Spinal cord (tissue), 9 donors: ENCODE measurements at regions not wholly inside any gene's neighbourhood (a gene's known extent, or its start where the extent isn't known, plus 50 kb on each side); places are given as distances from the start of the nearest gene placed in this dataset.

Experiments used
- DNase-seq, 6 donors: peaks; one replicate each; pipeline versions ENCODE4 v3.0.0 to v3.0.0-alpha.2; 2013 to 2015; ENCODE audit warnings: low spot score in 6 of 6, low read depth in 4 of 6
- H3K27ac ChIP-seq: one replicate; pipeline ENCODE4 v1.5.1; 2013; ENCODE audit warnings: low read depth, low read length, control low read depth
- H3K27me3 ChIP-seq: one replicate; pipeline ENCODE4 v1.6.1; 2013; ENCODE audit warnings: low read length; ENCODE audit not compliant: control insufficient read depth, insufficient read depth
- H3K36me3 ChIP-seq: one replicate; pipeline ENCODE4 v1.6.1; 2013; ENCODE audit warnings: low read length; ENCODE audit not compliant: control insufficient read depth, insufficient read depth
- H3K4me1 ChIP-seq: one replicate; pipeline ENCODE4 v1.6.1; 2013; ENCODE audit warnings: low read length; ENCODE audit not compliant: control insufficient read depth, insufficient read depth
- H3K4me3 ChIP-seq: one replicate; pipeline ENCODE4 v1.5.1; 2013; ENCODE audit warnings: low read depth, low read length, control low read depth
- H3K9me3 ChIP-seq: one replicate; pipeline ENCODE4 v1.6.1; 2013; ENCODE audit warnings: low read length; ENCODE audit not compliant: control insufficient read depth, insufficient read depth
- WGBS: methylation state at CpG from one replicate; pipeline ENCODE4 v1.1.5; 2013; ENCODE audit warnings: missing lambda C conversion rate; ENCODE audit not compliant: insufficient coverage; 5-methylcytosine and 5-hydroxymethylcytosine counted together
- donor health status: healthy.

DNA sequence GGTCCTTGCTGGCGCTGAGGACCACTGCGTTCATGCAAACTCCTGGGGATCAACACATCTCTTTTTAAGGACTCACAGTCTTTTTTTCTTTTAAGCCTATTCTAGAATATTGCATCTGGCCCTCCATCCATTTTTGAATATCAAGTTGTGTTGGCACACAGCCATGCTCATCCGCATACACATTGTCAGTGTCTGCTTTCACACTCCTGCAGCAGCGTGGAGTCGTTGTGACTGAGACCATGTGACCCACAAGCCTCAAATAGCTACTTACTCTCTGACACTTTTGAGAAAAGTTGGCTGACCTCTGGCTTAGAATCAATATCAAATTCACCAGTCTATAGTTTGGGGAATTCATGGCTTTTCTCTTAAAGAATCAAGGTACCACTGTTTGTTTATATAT is 191.8 kb upstream of the S100G start:
- Histone ChIP-seq H3K4me3 (no peak overlapping the region), H3K4me1 (no peaks in the 10 kb centered on the region), H3K9me3 (no peaks in the 10 kb centered on the region), H3K36me3 (no peaks in the 10 kb centered on the region), H3K27ac (no peak overlapping the region), H3K27me3 (peaks cover 22% of the 10 kb centered on the region)
- no peak for DNase-seq
- 60% methylated on average over 2 of the region's 5 CpGs for WGBS

DNA sequence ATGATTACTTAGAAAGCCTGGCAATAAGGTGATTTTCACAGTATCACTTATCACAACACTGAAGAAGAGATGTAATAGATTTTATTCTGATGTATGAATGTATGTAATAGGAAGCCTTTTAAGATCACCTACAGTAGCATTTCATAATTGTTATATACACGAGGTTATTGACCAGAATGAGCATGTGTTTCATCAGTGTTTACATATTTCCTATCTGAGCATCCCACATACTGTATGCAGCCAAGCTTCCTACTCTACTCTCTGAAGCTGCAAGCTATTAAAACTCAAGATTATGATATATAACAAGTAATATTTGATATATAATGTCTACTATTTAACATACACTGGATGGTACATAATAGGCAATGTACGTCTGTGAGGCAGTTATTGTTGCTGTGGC is 190.9 kb upstream of the S100G start:
- Histone ChIP-seq H3K27me3 (peaks cover 24% of the 10 kb centered on the region), H3K4me1 (no peaks in the 10 kb centered on the region), H3K36me3 (no peaks in the 10 kb centered on the region), H3K4me3 (no peak overlapping the region), H3K9me3 (no peaks in the 10 kb centered on the region), H3K27ac (no peak overlapping the region)
- no peak for DNase-seq
- WGBS = no CpG with 5 or more reads among the region's 2 CpGs

DNA sequence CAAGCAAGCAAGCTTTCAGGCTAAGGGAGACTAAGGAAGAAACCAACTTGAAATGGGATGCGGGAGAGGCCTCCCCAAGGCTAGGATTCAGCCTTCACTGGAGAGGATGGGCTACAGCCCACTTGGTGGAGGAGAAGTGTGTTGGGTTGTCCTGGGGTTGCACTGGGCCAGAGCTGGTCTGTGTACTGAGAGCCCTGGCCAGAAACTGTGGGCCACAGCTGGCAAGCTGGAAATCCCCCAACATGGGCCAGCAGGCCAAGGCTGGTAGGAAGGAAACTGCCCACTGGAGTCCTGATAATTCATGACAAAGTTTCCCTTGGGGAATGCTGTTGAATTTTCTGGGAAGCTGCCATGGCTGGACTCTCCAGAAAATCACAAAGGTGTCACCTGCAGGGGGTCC is 188.0 kb upstream of the S100G start:
- no peak for DNase-seq
- no peak overlapping the region for H3K27ac ChIP-seq
- no peaks in the 10 kb centered on the region for H3K9me3 ChIP-seq
- H3K27me3 ChIP-seq = peaks cover 27% of the 10 kb centered on the region
- no peaks in the 10 kb centered on the region for H3K36me3 ChIP-seq
- no peaks in the 10 kb centered on the region for H3K4me1 ChIP-seq
- 100% methylated on average over 1 of the region's 1 CpG for WGBS
- H3K4me3 ChIP-seq = no peak overlapping the region

DNA sequence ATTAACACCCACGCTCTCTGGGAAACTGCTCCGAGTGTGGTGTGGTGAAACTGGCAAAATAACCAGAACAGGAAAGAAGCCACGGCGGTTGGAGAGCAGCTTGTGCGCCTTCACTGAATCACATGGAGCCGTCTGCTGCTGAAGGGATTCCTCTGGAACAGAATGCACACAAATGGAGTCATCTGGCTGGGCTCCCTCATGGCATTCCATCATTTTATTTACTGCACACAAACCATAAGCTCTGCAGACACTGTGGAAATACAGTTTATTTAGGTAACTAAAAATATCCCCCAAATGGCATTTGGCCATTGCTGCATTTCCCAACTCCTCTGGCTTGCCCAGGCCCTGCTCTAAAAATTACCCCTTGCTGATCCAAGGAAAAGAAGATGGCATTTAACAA is 187.0 kb upstream of the S100G start:
- Histone ChIP-seq H3K27me3 (peaks cover 27% of the 10 kb centered on the region), H3K36me3 (no peaks in the 10 kb centered on the region), H3K9me3 (no peaks in the 10 kb centered on the region), H3K4me3 (no peak overlapping the region), H3K27ac (no peak overlapping the region), H3K4me1 (no peaks in the 10 kb centered on the region)
- DNase-seq = peak in 2 of 6 donors; percentile 53 to 89
- 84% methylated on average over 6 of the region's 6 CpGs for whole genome bisulfite sequencing

DNA sequence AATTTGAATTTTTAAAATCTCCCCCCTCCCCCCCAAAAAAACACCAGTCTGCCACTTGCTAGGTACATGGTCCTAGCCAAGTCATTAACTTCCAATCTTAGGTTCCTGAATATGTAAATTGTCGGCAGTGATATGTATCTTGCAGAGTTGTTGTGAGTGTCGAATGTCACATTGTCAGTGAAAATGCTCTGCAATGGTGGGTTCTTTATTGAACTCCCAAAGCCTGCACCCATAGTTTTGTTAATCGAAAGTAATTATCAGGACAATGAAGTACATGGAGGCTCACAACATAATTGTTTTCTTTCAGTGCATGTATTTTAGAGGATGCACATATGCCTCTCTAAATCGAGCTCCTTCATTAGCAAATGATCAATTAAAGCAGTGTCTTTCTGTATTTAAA is 185.6 kb upstream of the S100G start:
- Histone ChIP-seq H3K27me3 (peaks cover 28% of the 10 kb centered on the region), H3K36me3 (no peaks in the 10 kb centered on the region), H3K4me1 (no peaks in the 10 kb centered on the region), H3K4me3 (no peak overlapping the region), H3K9me3 (no peaks in the 10 kb centered on the region), H3K27ac (no peak overlapping the region)
- no peak for DNase-seq
- WGBS = no CpG with 5 or more reads among the region's 4 CpGs

DNA sequence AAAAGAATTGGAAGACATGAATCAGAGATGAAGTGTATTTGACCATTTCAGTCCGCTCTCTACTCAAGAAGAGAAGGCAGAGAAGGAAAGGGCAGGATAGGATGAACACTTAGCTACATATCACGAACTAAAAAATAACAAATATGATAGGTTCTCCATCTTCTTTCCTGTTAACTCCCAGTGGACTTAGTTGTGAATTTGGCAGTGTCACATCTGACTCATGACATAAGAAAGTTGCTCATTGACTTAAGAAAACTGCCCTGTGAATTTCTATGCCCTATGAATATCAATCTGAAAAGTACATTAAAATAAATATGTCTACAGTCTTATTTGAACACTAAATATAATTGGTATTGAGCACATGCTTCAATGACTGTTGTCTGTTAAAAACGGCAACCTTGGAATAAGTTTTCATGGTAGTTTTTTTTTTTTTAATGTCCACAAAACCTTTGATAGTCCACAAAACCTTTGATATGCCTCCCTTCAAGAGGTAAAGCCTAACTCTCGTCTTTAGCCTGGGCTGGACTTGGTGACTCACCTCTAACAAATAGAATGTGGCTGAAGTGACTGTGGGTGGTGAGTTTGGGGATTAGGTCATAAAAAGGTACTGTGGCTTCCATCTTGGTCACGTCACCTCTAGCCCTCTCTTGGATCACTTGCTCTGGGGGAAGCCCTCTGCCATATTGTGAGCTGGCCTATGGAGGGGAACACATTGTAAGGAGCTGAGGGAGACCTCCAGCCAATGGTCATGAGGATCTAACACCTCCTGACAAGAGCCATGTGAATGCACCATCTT is 184.7 kb upstream of the S100G start:
- Histone ChIP-seq H3K9me3 (no peaks in the 10 kb centered on the region), H3K4me1 (no peaks in the 10 kb centered on the region), H3K27ac (no peak overlapping the region), H3K27me3 (peaks cover 34% of the 10 kb centered on the region), H3K36me3 (no peaks in the 10 kb centered on the region), H3K4me3 (no peak overlapping the region)
- DNase-seq = no peak
- 80% methylated on average over 1 of the region's 5 CpGs for WGBS

DNA sequence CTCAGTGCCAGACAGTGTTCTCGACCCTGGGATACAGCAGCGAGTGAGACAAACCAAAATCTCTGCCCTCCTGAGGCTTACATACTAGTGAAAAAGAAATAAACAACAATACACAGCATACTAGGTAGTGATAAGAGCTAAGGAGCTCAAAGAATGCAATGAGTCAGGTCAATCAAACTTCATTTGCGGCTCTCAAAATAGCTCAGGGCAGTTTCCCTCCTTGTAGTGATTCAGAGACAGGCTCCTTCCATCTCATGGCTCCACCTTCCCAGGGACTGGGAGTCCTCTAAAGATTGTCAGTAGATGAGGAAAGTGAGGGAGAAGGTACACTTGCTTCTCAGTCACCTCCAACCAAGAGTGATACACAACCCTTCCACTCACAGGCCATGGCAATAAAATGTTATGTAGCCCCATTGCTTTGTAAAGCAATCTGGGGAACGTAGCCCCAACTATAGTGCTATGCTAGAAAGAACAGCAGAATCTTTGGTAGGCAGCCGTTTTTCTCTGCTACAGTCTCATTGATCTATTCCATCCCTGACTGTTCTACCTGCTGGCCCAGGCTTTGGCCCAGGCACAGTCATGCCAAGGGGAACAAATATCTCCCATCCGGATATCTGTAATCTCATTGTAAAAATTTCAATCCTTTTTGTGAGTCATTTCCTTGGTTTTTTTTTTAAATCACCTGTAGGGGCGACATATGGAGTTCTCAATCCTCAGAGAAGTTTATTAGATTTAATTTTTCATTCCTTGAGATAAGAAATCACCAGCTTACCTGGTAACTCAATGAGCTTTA is 183.1 kb upstream of the S100G start:
- Histone ChIP-seq H3K9me3 (no peaks in the 10 kb centered on the region), H3K36me3 (no peaks in the 10 kb centered on the region), H3K4me3 (no peak overlapping the region), H3K27ac (no peak overlapping the region), H3K27me3 (peaks cover 39% of the 10 kb centered on the region), H3K4me1 (no peaks in the 10 kb centered on the region)
- no peak for DNase-seq
- 66% methylated on average over 2 of the region's 7 CpGs for WGBS

DNA sequence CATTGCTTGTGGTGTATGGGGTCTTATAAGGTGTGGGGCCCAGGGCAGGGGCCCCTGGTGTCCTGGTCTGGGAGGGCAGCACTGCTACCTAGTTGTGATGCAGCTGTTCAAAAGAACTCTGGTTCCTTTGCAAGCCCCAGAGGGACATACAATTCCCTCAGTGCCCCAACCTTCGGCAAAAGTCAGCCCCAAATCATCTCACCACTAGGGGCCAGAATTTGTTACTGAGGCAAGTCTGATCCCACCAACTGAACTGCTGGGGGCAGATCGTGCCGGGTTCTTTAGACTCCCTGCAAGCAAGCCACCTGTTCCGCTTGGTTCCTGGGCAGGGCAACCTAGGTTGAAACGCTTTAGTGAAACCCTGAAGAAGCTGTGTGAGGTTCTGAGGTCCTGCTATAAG is 180.1 kb upstream of the S100G start:
- Histone ChIP-seq H3K27me3 (peaks cover 25% of the 10 kb centered on the region), H3K36me3 (no peaks in the 10 kb centered on the region), H3K9me3 (no peaks in the 10 kb centered on the region), H3K4me1 (no peaks in the 10 kb centered on the region), H3K4me3 (no peak overlapping the region), H3K27ac (no peak overlapping the region)
- WGBS = 60% methylated on average over 1 of the region's 5 CpGs
- no peak for DNase-seq

DNA sequence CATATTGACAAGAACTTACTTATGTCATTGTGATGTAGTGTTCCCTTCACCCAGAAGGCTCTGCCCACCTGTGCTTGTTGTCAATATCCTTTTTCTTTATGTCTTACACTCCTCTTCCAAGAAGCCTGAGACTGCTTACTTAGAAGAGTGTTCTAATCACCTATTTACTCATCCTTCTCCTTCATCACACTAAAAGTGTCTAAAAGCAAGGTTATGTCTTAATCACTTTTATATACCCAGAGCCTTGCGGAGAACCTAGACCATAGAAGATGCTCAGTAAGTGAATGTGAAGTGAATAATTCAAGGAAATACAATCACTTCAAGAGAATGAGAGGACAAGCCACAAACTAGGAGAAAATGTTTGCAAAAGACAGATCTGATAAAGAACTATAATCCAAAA is 177.6 kb upstream of the S100G start:
- Histone ChIP-seq H3K27me3 (peaks cover 18% of the 10 kb centered on the region), H3K4me1 (no peaks in the 10 kb centered on the region), H3K27ac (no peak overlapping the region), H3K36me3 (no peaks in the 10 kb centered on the region), H3K4me3 (no peak overlapping the region), H3K9me3 (no peaks in the 10 kb centered on the region)
- DNase-seq = no peak
- no CpG with 5 or more reads among the region's 1 CpG for WGBS

DNA sequence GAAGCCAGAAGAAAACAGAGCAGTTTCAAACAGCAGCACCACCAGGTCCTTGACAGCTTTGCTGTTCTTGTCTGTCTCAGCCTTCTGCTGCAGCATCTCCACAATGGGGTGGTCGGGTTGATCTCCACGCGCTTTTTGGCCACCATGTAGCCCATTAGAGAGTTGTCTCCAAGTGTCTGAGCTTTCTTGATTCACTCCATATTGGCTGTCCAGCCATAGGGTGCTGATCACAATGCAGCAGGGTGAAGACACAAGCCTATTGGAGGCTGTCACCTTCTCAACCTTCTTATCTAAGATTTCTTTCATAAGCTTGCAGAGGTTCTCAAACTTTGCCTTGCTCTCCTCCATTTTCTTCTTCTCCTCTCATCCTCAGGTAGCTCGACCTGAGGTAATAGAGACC is 175.4 kb upstream of the S100G start:
- WGBS = 81% methylated on average over 4 of the region's 4 CpGs
- peaks cover 20% of the 10 kb centered on the region for H3K27me3 ChIP-seq
- no peak for DNase-seq

More for the DNA sequence above, 175.4 kb upstream of the S100G start:
- H3K4me1 ChIP-seq = no peaks in the 10 kb centered on the region
- H3K27ac ChIP-seq = no peak overlapping the region
- no peak overlapping the region for H3K4me3 ChIP-seq
- no peaks in the 10 kb centered on the region for H3K36me3 ChIP-seq
- no peaks in the 10 kb centered on the region for H3K9me3 ChIP-seq
